Endothelial cell of umbilical vein (primary cell): ENCODE measurements at regions not wholly inside any gene's neighbourhood (a gene's known extent, or its start where the extent isn't known, plus 50 kb on each side); places are given as distances from the start of the nearest gene placed in this dataset.

Experiments used
- BruUV-seq: library from RNA; stranded (reverse); fragments of 400-500 nt; replicated peaks from 2 replicates; lab custom pipeline; 2021; lab: Mats Ljungman, UMichigan
- CTCF ChIA-PET: fragments of 300-600, 350-600 bp; sonication (Branson Sonifier 250); formaldehyde crosslinking; loops from one replicate; lab custom pipeline; 2021; ENCODE audit warnings: antibody characterized with exemption, inconsistent platforms; lab: Charles Lee
- POLR2A ChIA-PET: fragments of 300-600, 350-600 bp; sonication (Branson Sonifier 250); formaldehyde crosslinking; loops from one replicate; lab custom pipeline; 2021; ENCODE audit warnings: antibody characterized with exemption, inconsistent platforms; lab: Charles Lee
- DNase-seq: peaks from one replicate; pipeline ENCODE4 v3.0.0-alpha.2; 2011; ENCODE audit warnings: low read depth, low spot score
- FAIRE-seq: peaks from 2 replicates; lab custom pipeline; 2011; peaks lifted over from hg19 to GRCh38; lab: Jason Lieb, UNC
- H2AFZ ChIP-seq: 2 replicates; pipeline ENCODE4 v1.6.0; 2012; ENCODE audit warnings: low read depth, low read length, control low read depth, inconsistent platforms
- H3K27ac ChIP-seq: 2 replicates; pipeline ENCODE4 v1.5.1; 2011; ENCODE audit warnings: low read depth, mild to moderate bottlenecking, control low read depth, low read length, moderate library complexity; ENCODE audit not compliant: insufficient read depth
- H3K27me3 ChIP-seq, 2 experiments: 2 replicates each; pipeline versions ENCODE4 v1.6.0 to v1.6.1; 2011; ENCODE audit warnings: low read length in 2 of 2, mixed read lengths in 1 of 2; ENCODE audit not compliant: control insufficient read depth in 2 of 2, insufficient read depth in 2 of 2
- H3K36me3 ChIP-seq, 2 experiments: 2 replicates in 1 of 2; 3 replicates in 1 of 2; pipeline ENCODE4 v1.5.1; 2011; ENCODE audit warnings: low read length in 2 of 2, mild to moderate bottlenecking in 1 of 2, moderate library complexity in 1 of 2; ENCODE audit not compliant: control insufficient read depth in 2 of 2, insufficient read depth in 2 of 2; ENCODE audit errors: extremely low read depth in 1 of 2
- H3K4me1 ChIP-seq: 3 replicates; pipeline ENCODE4 v1.5.1; 2011; ENCODE audit warnings: mild to moderate bottlenecking, low read length; ENCODE audit not compliant: control insufficient read depth, insufficient read depth; ENCODE audit errors: extremely low read depth
- H3K4me2 ChIP-seq: 2 replicates; pipeline ENCODE4 v1.6.1; 2011; ENCODE audit warnings: low read length, control low read depth, mixed read lengths; ENCODE audit not compliant: insufficient read depth
- H3K4me3 ChIP-seq, 3 experiments: fragments of 200-600 bp in 1 of 3; sonication (generic), shearing (Covaris generic) in 1 of 3; replicated peaks in 1 of 3; 2 replicates each; pipeline ENCODE4 v1.5.1; 2011 to 2016; ENCODE audit warnings: control low read depth in 3 of 3, low read length in 3 of 3, mild to moderate bottlenecking in 2 of 3, inconsistent platforms in 1 of 3, low read depth in 1 of 3, moderate library complexity in 1 of 3; ENCODE audit not compliant: insufficient read depth in 1 of 3
- H3K79me2 ChIP-seq: 2 replicates; pipeline ENCODE4 v1.6.0; 2012; ENCODE audit warnings: low read length, inconsistent platforms; ENCODE audit not compliant: control insufficient read depth, insufficient read depth
- H3K9ac ChIP-seq: replicated peaks from 2 replicates; pipeline ENCODE3; 2011; ENCODE audit warnings: low read length, control low read depth; ENCODE audit not compliant: insufficient read depth; ENCODE audit errors: extremely low read depth
- H3K9me1 ChIP-seq: replicated peaks from 3 replicates; pipeline ENCODE4 v1.6.0; 2011; ENCODE audit warnings: mild to moderate bottlenecking, low read length; ENCODE audit not compliant: control insufficient read depth, insufficient read depth; ENCODE audit errors: extremely low read depth
- H3K9me3 ChIP-seq: replicated peaks from 2 replicates; pipeline ENCODE4 v1.5.1; 2012; ENCODE audit warnings: low read length, inconsistent platforms; ENCODE audit not compliant: control insufficient read depth, insufficient read depth
- H4K20me1 ChIP-seq: replicated peaks from 2 replicates; pipeline ENCODE3; 2011; ENCODE audit warnings: mild to moderate bottlenecking, low read length; ENCODE audit not compliant: control insufficient read depth, insufficient read depth; ENCODE audit errors: extremely low read depth
- CTCF ChIP-seq, 2 donors: IDR thresholded peaks; 1 replicate in 1 of 2; 2 replicates in 1 of 2; pipeline ENCODE4 v1.5.1; 2011; ENCODE audit warnings: low read length in 2 of 2, mild to moderate bottlenecking in 2 of 2, moderate library complexity in 2 of 2, control low read depth in 1 of 2, inconsistent platforms in 1 of 2, low read depth in 1 of 2; ENCODE audit not compliant: insufficient read depth in 1 of 2; ENCODE audit errors: extremely low read depth in 1 of 2
- EZH2 ChIP-seq: IDR thresholded peaks from 2 replicates; pipeline ENCODE4 v1.6.1; 2012; ENCODE audit warnings: borderline replicate concordance, low read depth, mild to moderate bottlenecking, moderate library complexity, low read length, inconsistent platforms; ENCODE audit not compliant: severe bottlenecking
- FOS ChIP-seq: IDR thresholded peaks from 2 replicates; pipeline ENCODE4 v1.6.1; 2011; ENCODE audit warnings: mild to moderate bottlenecking, low read length, moderate library complexity, borderline replicate concordance; ENCODE audit not compliant: insufficient read depth
- GATA2 ChIP-seq: IDR thresholded peaks from 2 replicates; pipeline ENCODE4 v1.7.0; 2011; ENCODE audit warnings: low read depth, mild to moderate bottlenecking, moderate library complexity, mixed read lengths, low read length; ENCODE audit not compliant: insufficient read length, insufficient read depth
- JUN ChIP-seq: IDR thresholded peaks from 2 replicates; pipeline ENCODE4 v1.6.1; 2011; ENCODE audit warnings: borderline replicate concordance, low read depth; ENCODE audit not compliant: insufficient read length, insufficient read depth
- MAX ChIP-seq: IDR thresholded peaks from 2 replicates; pipeline ENCODE4 v1.6.1; 2011; ENCODE audit not compliant: insufficient read depth, insufficient read length
- MYC ChIP-seq: IDR thresholded peaks from one replicate; pipeline ENCODE4 v1.6.1; 2011; ENCODE audit warnings: mild to moderate bottlenecking, low read depth, low read length
- POLR2A ChIP-seq: IDR thresholded peaks from 2 replicates; pipeline ENCODE4 v1.6.1; 2012; ENCODE audit warnings: low read depth, mild to moderate bottlenecking, control low read depth, low read length
- POLR2AphosphoS5 ChIP-seq: IDR thresholded peaks from 2 replicates; pipeline ENCODE4 v1.6.1; 2012; ENCODE audit warnings: low read depth, mild to moderate bottlenecking, control low read depth, low read length, moderate library complexity; ENCODE audit not compliant: insufficient read depth
- dilution Hi-C: fragments of 300-500 bp; cut with MboI; formaldehyde crosslinking; loops from one replicate; pipeline ENCODE4 v1.15.0; 2019; ENCODE audit warnings: low sequenced_read_pairs; ENCODE audit not compliant: extremely low pct_ligation_motif_present
- intact Hi-C: fragments of 100-400 bp; cut with micrococcal nuclease; formaldehyde crosslinking; loops from one replicate; pipeline ENCODE4 v1.10.0; 2022

GRCh38 chr4:187302457-187303150 is 578.9 kb upstream of the FAT1 start:
- FAIRE-seq = no peak
- no peaks in the 10 kb centered on the region for H3K27me3 ChIP-seq
- H3K9me1 ChIP-seq = no peaks in the 10 kb centered on the region
- ChIA-PET CTCF (no interaction called here), POLR2A (no interaction called here)
- no peaks in the 10 kb centered on the region for H4K20me1 ChIP-seq
- H3K4me1 ChIP-seq = no peaks in the 10 kb centered on the region
- no peak overlapping the region for H3K9ac ChIP-seq
- BruUV-seq = no TSS peak
- no peak overlapping the region for H3K27ac ChIP-seq
- H3K9me3 ChIP-seq = peaks cover 6% of the 10 kb centered on the region
- no peak overlapping the region for H3K4me3 ChIP-seq
- no peak overlapping the region for H2AFZ ChIP-seq
- no peak overlapping the region for H3K4me2 ChIP-seq
- dilution Hi-C loops (no loop called here), intact Hi-C loops (no loop called here)
- H3K79me2 ChIP-seq = no peaks in the 10 kb centered on the region
- DNase-seq = no peak
- H3K36me3 ChIP-seq = no peaks in the 10 kb centered on the region
- TF ChIP-seq JUN (no peak), MAX (no peak), EZH2 (no peak), GATA2 (no peak), FOS (no peak), CTCF (IDR thresholded peaks at IDR 0.05; ENCODE audit: extremely low read depth in 1 of 2, insufficient read depth in 1 of 2, low read depth in 1 of 2, low read length in 2 of 2) (no peak), MYC (no peak), POLR2A (no peak), POLR2AphosphoS5 (no peak)
